IMR-90 (cell line): ENCODE measurements at regions not wholly inside any gene's neighbourhood (a gene's known extent, or its start where the extent isn't known, plus 50 kb on each side); places are given as distances from the start of the nearest gene placed in this dataset.
A peak's percentile ranks its signal among the peaks of the same experiment; 100 is the strongest.
"Not testable (repeated sequence)": the region's sequence is repeated elsewhere in the genome, so short reads cannot be mapped to it uniquely, and the experiment has no call there.

Experiments
- ATAC-seq: fragments of 200-7000 bp; cut with Tn5 transposase; 2 replicates; pipeline ENCODE4 v1.9.1; 2020; ENCODE audit warnings: low read depth, mild to moderate bottlenecking, moderate library complexity
- BruUV-seq: library from RNA; stranded (reverse); fragments of 400-500 nt; replicated peaks from 2 replicates; lab custom pipeline; 2021; lab: Mats Ljungman, UMichigan
- CTCF ChIA-PET: fragments of 300-600 bp; formaldehyde crosslinking; extraction: SDS; loops from one replicate; lab custom pipeline; 2021; ENCODE audit warnings: antibody characterized with exemption; lab: Yijun Ruan, JAX
- POLR2A ChIA-PET: fragments of 300-600 bp; sonication (Branson Sonifier 250); formaldehyde crosslinking; loops from one replicate; lab custom pipeline; 2022; ENCODE audit warnings: antibody characterized with exemption; ENCODE audit not compliant: unreplicated experiment; lab: Charles Lee
- DNase-seq: peaks from one replicate; pipeline ENCODE4 v3.0.0; 2013
- H2AFZ ChIP-seq: replicated peaks from 2 replicates; pipeline ENCODE3; 2013; ENCODE audit warnings: low read length, mild to moderate bottlenecking; ENCODE audit not compliant: poor library complexity
- H2AK5ac ChIP-seq: 2 replicates; pipeline ENCODE4 v1.6.1; 2013; ENCODE audit warnings: low read depth, low read length, inconsistent platforms
- H2AK9ac ChIP-seq: replicated peaks from 2 replicates; pipeline ENCODE3; 2013; ENCODE audit warnings: mild to moderate bottlenecking, low read depth, low read length, moderate library complexity; ENCODE audit not compliant: poor library complexity
- H2BK120ac ChIP-seq: 2 replicates; pipeline ENCODE4 v1.6.1; 2013; ENCODE audit warnings: low read depth, low read length, inconsistent platforms
- H2BK15ac ChIP-seq: 3 replicates; pipeline ENCODE4 v1.6.1; 2013; ENCODE audit warnings: low read depth, low read length, inconsistent platforms
- H2BK20ac ChIP-seq: 2 replicates; pipeline ENCODE4 v1.6.1; 2013; ENCODE audit warnings: low read depth, mild to moderate bottlenecking, inconsistent platforms, low read length, moderate library complexity
- H2BK5ac ChIP-seq: 2 replicates; pipeline ENCODE4 v1.6.1; 2013; ENCODE audit warnings: mild to moderate bottlenecking, low read depth, low read length, inconsistent platforms; ENCODE audit not compliant: poor library complexity, severe bottlenecking
- H3K14ac ChIP-seq: replicated peaks from 2 replicates; pipeline ENCODE4 v1.6.1; 2013; ENCODE audit warnings: low read depth, low read length, inconsistent platforms
- H3K18ac ChIP-seq: 2 replicates; pipeline ENCODE4 v1.6.1; 2013; ENCODE audit warnings: low read depth, low read length, control low read depth
- H3K23ac ChIP-seq: 2 replicates; pipeline ENCODE4 v1.6.1; 2013; ENCODE audit warnings: low read depth, low read length, inconsistent platforms
- H3K27ac ChIP-seq: 2 replicates; pipeline ENCODE4 v1.5.1; 2013; ENCODE audit warnings: mild to moderate bottlenecking, control low read depth, low read length; ENCODE audit not compliant: insufficient read depth
- H3K27me3 ChIP-seq: 2 replicates; pipeline ENCODE4 v1.6.1; 2013; ENCODE audit warnings: low read length; ENCODE audit not compliant: control insufficient read depth, insufficient read depth
- H3K36me3 ChIP-seq: 2 replicates; pipeline ENCODE4 v1.6.1; 2013; ENCODE audit warnings: low read length, mixed read lengths; ENCODE audit not compliant: control insufficient read depth, insufficient read depth
- H3K4ac ChIP-seq: 2 replicates; pipeline ENCODE4 v1.6.1; 2013; ENCODE audit warnings: low read depth, low read length, inconsistent platforms
- H3K4me1 ChIP-seq: 2 replicates; pipeline ENCODE4 v1.6.1; 2013; ENCODE audit warnings: low read length, mixed read lengths; ENCODE audit not compliant: control insufficient read depth, insufficient read depth
- H3K4me2 ChIP-seq: 2 replicates; pipeline ENCODE4 v1.6.1; 2013; ENCODE audit warnings: low read depth, mild to moderate bottlenecking, control low read depth, low read length, moderate library complexity
- H3K4me3 ChIP-seq: 2 replicates; pipeline ENCODE4 v1.5.1; 2013; ENCODE audit warnings: low read depth, mild to moderate bottlenecking, control low read depth, low read length, moderate library complexity; ENCODE audit not compliant: insufficient read depth
- H3K56ac ChIP-seq: 2 replicates; pipeline ENCODE4 v1.6.1; 2013; ENCODE audit warnings: low read length, inconsistent platforms; ENCODE audit not compliant: insufficient read depth; ENCODE audit errors: extremely low read depth
- H3K79me1 ChIP-seq, 2 experiments: 2 replicates each; pipeline ENCODE4 v1.6.1; 2013; ENCODE audit warnings: low read length in 2 of 2, inconsistent platforms in 1 of 2, low read depth in 1 of 2
- H3K9ac ChIP-seq: 2 replicates; pipeline ENCODE4 v1.6.1; 2013; ENCODE audit warnings: low read depth, low read length, control low read depth
- H3K9me1 ChIP-seq: 2 replicates; pipeline ENCODE4 v1.6.1; 2013; ENCODE audit warnings: low read length, inconsistent platforms; ENCODE audit not compliant: insufficient read depth
- H3K9me3 ChIP-seq: 2 replicates; pipeline ENCODE4 v1.6.1; 2013; ENCODE audit warnings: low read length; ENCODE audit not compliant: control insufficient read depth, insufficient read depth
- H4K20me1 ChIP-seq: 2 replicates; pipeline ENCODE4 v1.6.1; 2013; ENCODE audit warnings: low read length, inconsistent platforms; ENCODE audit not compliant: insufficient read depth
- H4K5ac ChIP-seq: 2 replicates; pipeline ENCODE4 v1.6.1; 2013; ENCODE audit warnings: mild to moderate bottlenecking, low read depth, low read length, control low read depth
- H4K8ac ChIP-seq, 2 experiments: 2 replicates each; pipeline ENCODE4 v1.6.1; 2013; ENCODE audit warnings: low read depth in 2 of 2, low read length in 2 of 2, control low read depth in 1 of 2, inconsistent platforms in 1 of 2
- H4K91ac ChIP-seq: 2 replicates; pipeline ENCODE4 v1.6.1; 2013; ENCODE audit warnings: low read depth, low read length, inconsistent platforms; ENCODE audit not compliant: insufficient read depth
- WGBS, 2 experiments: methylation state at CpG; one replicate each; pipeline versions ENCODE4 v1.1.5 to v1.1.7; 2013; ENCODE audit warnings: missing lambda C conversion rate in 2 of 2; ENCODE audit not compliant: insufficient read length in 1 of 2; ENCODE audit errors: extremely low coverage in 2 of 2; 5-methylcytosine and 5-hydroxymethylcytosine counted together
- dilution Hi-C: fragments of 300-500 bp; cut with HindIII; formaldehyde crosslinking; loops from one replicate; pipeline ENCODE4 v1.14.3; 2018; ENCODE audit warnings: low sequenced_read_pairs; ENCODE audit not compliant: unreplicated experiment
- in situ Hi-C: fragments of 300-500 bp; cut with MboI; formaldehyde crosslinking; loops from 3 replicates; pipeline ENCODE4 v1.14.3; 2019; ENCODE audit warnings: low sequenced_read_pairs, inconsistent platforms, mixed read lengths
- intact Hi-C: fragments of 100-400 bp; cut with micrococcal nuclease; formaldehyde crosslinking; loops from 2 replicates; pipeline ENCODE4 v1.10.0; 2022

DNA sequence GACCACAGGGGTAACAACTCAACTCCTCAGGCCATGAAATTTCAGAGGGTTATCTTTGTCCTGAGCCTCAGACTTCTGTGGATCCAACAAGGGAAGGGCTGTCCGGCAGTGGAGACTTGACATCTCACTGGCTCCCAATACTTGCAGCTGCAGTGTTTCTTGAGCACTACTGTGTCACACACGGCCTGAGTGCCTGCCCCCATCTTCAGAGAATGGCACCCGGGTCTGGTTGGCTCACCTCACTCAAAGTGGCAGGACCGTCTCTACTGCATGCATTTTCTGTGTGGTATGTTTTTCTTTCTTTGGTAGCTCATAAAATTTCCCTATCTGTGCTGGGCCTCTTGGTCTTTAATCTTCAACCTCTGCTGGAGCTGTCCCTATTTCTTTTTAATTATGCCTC lies 193.2 kb upstream of the PLGLB2 start:
- dilution Hi-C loops, H2BK15ac ChIP-seq, H4K5ac ChIP-seq, H3K14ac ChIP-seq, H3K4me2 ChIP-seq, H2AFZ ChIP-seq, H3K18ac ChIP-seq, H4K20me1 ChIP-seq, H3K27me3 ChIP-seq, CTCF ChIA-PET, H3K23ac ChIP-seq, H3K79me1 ChIP-seq, H4K91ac ChIP-seq, H2AK9ac ChIP-seq, H3K4ac ChIP-seq, in situ Hi-C loops, H2BK20ac ChIP-seq, H2BK5ac ChIP-seq, H3K9me3 ChIP-seq, intact Hi-C loops, H3K36me3 ChIP-seq, H3K4me1 ChIP-seq, H3K56ac ChIP-seq, H3K27ac ChIP-seq, H3K9me1 ChIP-seq, DNase-seq, POLR2A ChIA-PET, H3K9ac ChIP-seq, H2BK120ac ChIP-seq, H2AK5ac ChIP-seq, H3K4me3 ChIP-seq, BruUV-seq, H4K8ac ChIP-seq: not testable (repeated sequence)
- WGBS, 2 experiments, result no CpG with 5 or more reads among the region's 4 CpGs
- peak; percentile 32; the same call in 1 of the 2 replicates for ATAC-seq

DNA sequence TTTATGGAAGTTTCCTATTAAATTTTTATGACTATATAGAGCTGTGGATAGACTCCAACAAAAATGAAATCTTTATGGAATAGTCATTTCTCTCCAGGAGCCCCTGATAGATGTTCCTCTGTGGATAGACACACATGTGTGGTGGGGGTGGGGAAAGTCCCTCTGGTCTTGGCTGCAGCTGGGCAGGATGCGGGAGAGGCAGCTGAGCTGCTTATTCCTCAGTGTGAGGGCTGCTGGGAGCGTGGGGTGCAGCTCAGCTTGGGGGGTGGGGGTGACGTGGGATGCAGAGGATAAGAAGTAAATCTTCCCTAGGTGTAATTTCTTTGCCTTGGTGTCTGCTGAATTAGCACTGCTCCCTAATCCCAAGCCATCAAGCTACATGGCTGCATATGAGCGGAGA lies 192.8 kb upstream of the PLGLB2 start:
- no CpG with 5 or more reads among the region's 4 CpGs for WGBS, 2 experiments
- dilution Hi-C loops, result not testable (repeated sequence)

More for the DNA sequence above, 192.8 kb upstream of the PLGLB2 start:
- ATAC-seq, H2BK5ac ChIP-seq, H3K9ac ChIP-seq, H2AK5ac ChIP-seq, H4K91ac ChIP-seq, H2AFZ ChIP-seq, H4K20me1 ChIP-seq, CTCF ChIA-PET, intact Hi-C loops, BruUV-seq, H3K18ac ChIP-seq, H3K4me1 ChIP-seq, H3K4ac ChIP-seq, H3K79me1 ChIP-seq, POLR2A ChIA-PET, H2BK20ac ChIP-seq, H3K14ac ChIP-seq, H3K36me3 ChIP-seq, in situ Hi-C loops, DNase-seq, H2BK120ac ChIP-seq, H4K5ac ChIP-seq, H3K9me3 ChIP-seq, H2AK9ac ChIP-seq, H3K4me2 ChIP-seq, H3K56ac ChIP-seq, H3K23ac ChIP-seq, H2BK15ac ChIP-seq, H3K27me3 ChIP-seq, H3K4me3 ChIP-seq, H3K27ac ChIP-seq, H4K8ac ChIP-seq, H3K9me1 ChIP-seq: not testable (repeated sequence)
